ENCODE measurements at regions not wholly inside any gene's neighbourhood (a gene's known extent, or its start where the extent isn't known, plus 50 kb on each side); places are given as distances from the start of the nearest gene placed in this dataset.

- TF ChIP-seq POLR2A (IDR thresholded peaks at IDR 0.05) (no peak), POLR2AphosphoS5 (IDR thresholded peaks at IDR 0.05) (no peak), CTCF (IDR thresholded peaks at IDR 0.05) (no peak)
Measured at GRCh38 chr11:119839476-119840133, 110.6 kb upstream of the NECTIN1 start.

All from prostate gland (tissue), 2 donors.